ENCODE measurements at regions not wholly inside any gene's neighbourhood (a gene's known extent, or its start where the extent isn't known, plus 50 kb on each side); places are given as distances from the start of the nearest gene placed in this dataset.

DNA sequence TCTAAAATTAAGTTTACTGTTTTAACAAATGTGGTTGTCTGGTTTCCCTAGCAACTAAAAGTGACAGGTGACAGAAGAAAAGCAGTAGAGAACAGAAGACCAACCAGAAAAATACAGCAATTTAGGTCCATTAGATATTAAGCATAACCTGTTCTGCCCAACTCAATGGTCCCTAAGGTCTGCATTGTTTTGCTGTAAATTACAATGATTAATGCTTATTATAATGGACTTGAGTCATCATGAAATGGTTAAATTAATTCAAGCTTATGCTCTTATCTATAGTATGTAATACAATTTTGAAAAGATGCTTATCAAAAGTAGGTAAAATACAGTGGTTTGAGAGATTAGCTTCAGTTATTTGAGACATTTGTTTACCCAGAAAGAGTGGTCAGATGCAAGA, 378.0 kb downstream of the GRB14 start:
- Histone ChIP-seq H3K4me3 (replicated peaks in 1 of 3; ENCODE audit: insufficient read depth in 1 of 3, low read depth in 1 of 3, low read length in 3 of 3) (no peak overlapping the region), H3K9ac (replicated peaks; ENCODE audit: extremely low read depth, insufficient read depth, low read length) (no peak overlapping the region), H3K9me1 (replicated peaks; ENCODE audit: control insufficient read depth, extremely low read depth, insufficient read depth, low read length) (no peaks in the 10 kb centered on the region), H3K27me3 (ENCODE audit: control insufficient read depth in 2 of 2, insufficient read depth in 2 of 2, low read length in 2 of 2) (no peaks in the 10 kb centered on the region), H3K27ac (ENCODE audit: insufficient read depth, low read depth, low read length) (no peak overlapping the region), H3K9me3 (replicated peaks; ENCODE audit: control insufficient read depth, insufficient read depth, low read length) (no peaks in the 10 kb centered on the region), H3K79me2 (ENCODE audit: control insufficient read depth, insufficient read depth, low read length) (no peaks in the 10 kb centered on the region), H2AFZ (ENCODE audit: low read depth, low read length) (no peak overlapping the region), H4K20me1 (replicated peaks; ENCODE audit: control insufficient read depth, extremely low read depth, insufficient read depth, low read length) (no peaks in the 10 kb centered on the region), H3K36me3 (ENCODE audit: control insufficient read depth in 2 of 2, extremely low read depth in 1 of 2, insufficient read depth in 2 of 2, low read length in 2 of 2) (no peaks in the 10 kb centered on the region), H3K4me1 (ENCODE audit: control insufficient read depth, extremely low read depth, insufficient read depth, low read length) (no peaks in the 10 kb centered on the region), H3K4me2 (ENCODE audit: insufficient read depth, low read length) (no peak overlapping the region)
- no TSS peak for BruUV-seq (replicated peaks)
- ChIA-PET CTCF (interaction anchor here (1.5 kb wide), 1 partner anchor 14 kb away, joined by 5 read pairs; no protein-coding TSS in a partner anchor), POLR2A (no interaction called here)
- FAIRE-seq (no peak), DNase-seq (ENCODE audit: low read depth, low spot score) (no peak)
- TF ChIP-seq, protein P1, sequence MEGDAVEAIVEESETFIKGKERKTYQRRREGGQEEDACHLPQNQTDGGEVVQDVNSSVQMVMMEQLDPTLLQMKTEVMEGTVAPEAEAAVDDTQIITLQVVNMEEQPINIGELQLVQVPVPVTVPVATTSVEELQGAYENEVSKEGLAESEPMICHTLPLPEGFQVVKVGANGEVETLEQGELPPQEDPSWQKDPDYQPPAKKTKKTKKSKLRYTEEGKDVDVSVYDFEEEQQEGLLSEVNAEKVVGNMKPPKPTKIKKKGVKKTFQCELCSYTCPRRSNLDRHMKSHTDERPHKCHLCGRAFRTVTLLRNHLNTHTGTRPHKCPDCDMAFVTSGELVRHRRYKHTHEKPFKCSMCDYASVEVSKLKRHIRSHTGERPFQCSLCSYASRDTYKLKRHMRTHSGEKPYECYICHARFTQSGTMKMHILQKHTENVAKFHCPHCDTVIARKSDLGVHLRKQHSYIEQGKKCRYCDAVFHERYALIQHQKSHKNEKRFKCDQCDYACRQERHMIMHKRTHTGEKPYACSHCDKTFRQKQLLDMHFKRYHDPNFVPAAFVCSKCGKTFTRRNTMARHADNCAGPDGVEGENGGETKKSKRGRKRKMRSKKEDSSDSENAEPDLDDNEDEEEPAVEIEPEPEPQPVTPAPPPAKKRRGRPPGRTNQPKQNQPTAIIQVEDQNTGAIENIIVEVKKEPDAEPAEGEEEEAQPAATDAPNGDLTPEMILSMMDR (IDR thresholded peaks at IDR 0.05; ENCODE audit: extremely low read depth in 1 of 2, insufficient read depth in 1 of 2, low read depth in 1 of 2, low read length in 2 of 2) = no peak
- TF ChIP-seq EZH2 (IDR thresholded peaks at IDR 0.05; ENCODE audit: borderline replicate concordance, low read depth, low read length, severe bottlenecking) (no peak), FOS (IDR thresholded peaks at IDR 0.05; ENCODE audit: borderline replicate concordance, insufficient read depth, low read length) (no peak), POLR2A (IDR thresholded peaks at IDR 0.05; ENCODE audit: low read depth, low read length) (no peak), GATA2 (IDR thresholded peaks at IDR 0.05; ENCODE audit: insufficient read depth, insufficient read length, low read depth, low read length) (no peak), JUN (IDR thresholded peaks at IDR 0.05; ENCODE audit: borderline replicate concordance, insufficient read depth, insufficient read length, low read depth) (no peak), MYC (IDR thresholded peaks at IDR 0.05; ENCODE audit: low read depth, low read length) (no peak), POLR2AphosphoS5 (IDR thresholded peaks at IDR 0.05; ENCODE audit: insufficient read depth, low read depth, low read length) (no peak)
- TF ChIP-seq, protein P2, sequence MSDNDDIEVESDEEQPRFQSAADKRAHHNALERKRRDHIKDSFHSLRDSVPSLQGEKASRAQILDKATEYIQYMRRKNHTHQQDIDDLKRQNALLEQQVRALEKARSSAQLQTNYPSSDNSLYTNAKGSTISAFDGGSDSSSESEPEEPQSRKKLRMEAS (IDR thresholded peaks at IDR 0.05; ENCODE audit: insufficient read depth, insufficient read length) = no peak
- intact Hi-C loops (cut with micrococcal nuclease) (no loop called here), dilution Hi-C loops (cut with MboI; ENCODE audit: extremely low pct_ligation_motif_present, low sequenced_read_pairs) (no loop called here)

Data from endothelial cell of umbilical vein (primary cell).